Liver (tissue), 3 donors: ENCODE measurements at regions not wholly inside any gene's neighbourhood (a gene's known extent, or its start where the extent isn't known, plus 50 kb on each side); places are given as distances from the start of the nearest gene placed in this dataset.

Source experiments
- CTCF ChIP-seq: fragments of 150-350 bp; IDR thresholded peaks from 2 replicates; pipeline ENCODE4 v1.5.1; 2017; ENCODE audit warnings: improper control_type of control experiment, low read depth, low read length; ENCODE audit not compliant: missing input control
- EGR1 ChIP-seq, 2 donors: IDR thresholded peaks; 2 replicates each; pipeline ENCODE4 v1.6.1; 2016 to 2018; ENCODE audit warnings: antibody characterized with exemption in 2 of 2, low read depth in 2 of 2
- GABPA ChIP-seq, 2 donors: IDR thresholded peaks in 1 of 2; conservative IDR thresholded peaks in 1 of 2; 2 replicates each; pipeline ENCODE4 v1.6.1; 2016; ENCODE audit warnings: antibody characterized with exemption in 2 of 2, mild to moderate bottlenecking in 1 of 2, moderate library complexity in 1 of 2
- NR2F2 ChIP-seq: IDR thresholded peaks from 2 replicates; pipeline ENCODE4 v1.6.1; 2016; ENCODE audit warnings: antibody characterized with exemption
- RAD21 ChIP-seq, 2 donors: IDR thresholded peaks; 2 replicates each; pipeline ENCODE4 v1.6.1; 2016; ENCODE audit warnings: antibody characterized with exemption in 2 of 2, mild to moderate bottlenecking in 2 of 2
- TAF1 ChIP-seq: conservative IDR thresholded peaks from 2 replicates; pipeline ENCODE4 v1.6.1; 2016; ENCODE audit warnings: antibody characterized with exemption, mild to moderate bottlenecking
- TF ChIP-seq, protein P1 (sequence below): IDR thresholded peaks from 2 replicates; pipeline ENCODE4 v1.6.1; 2016; ENCODE audit warnings: antibody characterized with exemption
- donor health status: healthy.
- donor health status: healthy.

DNA sequence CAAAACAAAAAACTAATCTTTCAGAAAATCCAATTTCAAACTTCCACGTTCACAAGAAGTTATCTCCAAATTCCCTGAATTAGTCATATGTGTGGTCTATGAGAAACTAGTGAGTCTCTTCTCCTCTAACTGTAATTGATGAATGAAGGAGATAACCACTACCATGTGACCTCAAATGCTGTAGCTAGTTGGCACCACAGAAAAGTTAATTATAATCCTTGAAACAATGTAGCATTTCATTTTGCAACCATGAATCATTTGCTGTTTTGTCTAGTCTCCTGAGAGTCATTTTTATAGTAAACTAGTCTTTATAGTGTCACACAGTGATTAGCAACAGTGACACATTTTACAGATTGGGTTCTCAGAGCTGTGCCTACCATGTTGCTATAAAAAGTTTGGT, 287.5 kb downstream of the LRRIQ3 start:
- no peak for TF ChIP-seq CTCF
- no peak for TF ChIP-seq TAF1
- TF ChIP-seq, protein P1, sequence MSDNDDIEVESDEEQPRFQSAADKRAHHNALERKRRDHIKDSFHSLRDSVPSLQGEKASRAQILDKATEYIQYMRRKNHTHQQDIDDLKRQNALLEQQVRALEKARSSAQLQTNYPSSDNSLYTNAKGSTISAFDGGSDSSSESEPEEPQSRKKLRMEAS, result no peak
- TF ChIP-seq RAD21 (IDR thresholded peaks at IDR 0.05), result no peak
- no peak for TF ChIP-seq NR2F2
- TF ChIP-seq EGR1 (IDR thresholded peaks at IDR 0.05; ENCODE audit: low read depth in 2 of 2), result no peak
- no peak for TF ChIP-seq GABPA (IDR thresholded peaks at IDR 0.05 in 1 of 2, conservative IDR thresholded peaks at IDR 0.05 in 1 of 2)
